ENCODE measurements at regions not wholly inside any gene's neighbourhood (a gene's known extent, or its start where the extent isn't known, plus 50 kb on each side); places are given as distances from the start of the nearest gene placed in this dataset.

DNA sequence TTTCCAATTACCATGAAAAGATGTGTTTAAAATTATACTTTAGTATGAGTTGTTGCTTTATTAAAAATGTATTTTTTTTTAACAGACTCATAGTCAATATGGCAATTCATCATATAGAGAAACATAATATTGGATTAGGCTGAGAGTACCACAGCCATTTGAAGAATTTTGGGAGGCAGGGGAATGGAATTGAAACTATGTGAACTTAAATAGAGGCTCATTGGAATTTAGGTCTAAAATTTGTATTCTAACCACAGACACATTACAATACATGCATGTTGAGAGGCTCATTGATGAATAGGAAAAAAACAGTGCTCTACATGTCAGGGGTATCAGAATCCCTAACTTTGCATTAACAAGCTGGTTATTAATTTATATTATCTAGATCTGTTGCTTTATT is 269.6 kb downstream of the DKK2 start:
- Histone ChIP-seq H2AFZ (ENCODE audit: control insufficient read depth, low read depth, low read length) (no peak overlapping the region), H3K9me3 (replicated peaks; ENCODE audit: control insufficient read depth, insufficient read depth, low read length) (no peaks in the 10 kb centered on the region), H3K4me3 (no peak overlapping the region), H3K36me3 (ENCODE audit: control insufficient read depth in 2 of 2, insufficient read depth in 2 of 2, low read length in 1 of 2) (no peaks in the 10 kb centered on the region), H4K20me1 (ENCODE audit: control insufficient read depth, insufficient read depth) (no peaks in the 10 kb centered on the region), H3K4me2 (ENCODE audit: control insufficient read depth, insufficient read depth) (no peak overlapping the region), H3K9ac (ENCODE audit: control insufficient read depth, insufficient read depth, low read length) (no peak overlapping the region), H3K27me3 (replicated peaks in 1 of 2; ENCODE audit: control insufficient read depth in 2 of 2, insufficient read depth in 2 of 2, low read length in 1 of 2) (no peaks in the 10 kb centered on the region), H3K27ac (ENCODE audit: control insufficient read depth, insufficient read depth) (no peak overlapping the region), H3K4me1 (ENCODE audit: control insufficient read depth, insufficient read depth, low read length) (no peaks in the 10 kb centered on the region), H3K79me2 (ENCODE audit: control insufficient read depth, insufficient read depth, low read length) (no peaks in the 10 kb centered on the region)
- POLR2A ChIA-PET: no interaction called here
- RAD21 ChIA-PET (ENCODE audit: unreplicated experiment): no interaction called here
- DNase-seq (ENCODE audit: low read depth, low spot score): no peak
- CTCF ChIA-PET: no interaction called here
- SMC1A ChIA-PET (ENCODE audit: uncharacterized antibody, unreplicated experiment): no interaction called here
- TF ChIP-seq CEBPB (IDR thresholded peaks at IDR 0.05; ENCODE audit: borderline replicate concordance in 1 of 2, low read depth in 2 of 2, low read length in 2 of 2) (no peak), TBL1XR1 (IDR thresholded peaks at IDR 0.05; ENCODE audit: low read depth, low read length) (no peak), SIX5 (IDR thresholded peaks at IDR 0.05; ENCODE audit: low read depth, low read length, severe bottlenecking) (no peak), IKZF1 (conservative IDR thresholded peaks at IDR 0.05) (no peak), POLR2AphosphoS2 (IDR thresholded peaks at IDR 0.05; ENCODE audit: low read depth, low read length) (no peak), EED (IDR thresholded peaks at IDR 0.05; ENCODE audit: low read depth) (no peak), NFIC (IDR thresholded peaks at IDR 0.05; ENCODE audit: low read depth, low read length) (no peak)
- TF ChIP-seq, protein P1, sequence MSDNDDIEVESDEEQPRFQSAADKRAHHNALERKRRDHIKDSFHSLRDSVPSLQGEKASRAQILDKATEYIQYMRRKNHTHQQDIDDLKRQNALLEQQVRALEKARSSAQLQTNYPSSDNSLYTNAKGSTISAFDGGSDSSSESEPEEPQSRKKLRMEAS (IDR thresholded peaks at IDR 0.05; ENCODE audit: low read depth, low read length): no peak
- TF ChIP-seq, protein P2, sequence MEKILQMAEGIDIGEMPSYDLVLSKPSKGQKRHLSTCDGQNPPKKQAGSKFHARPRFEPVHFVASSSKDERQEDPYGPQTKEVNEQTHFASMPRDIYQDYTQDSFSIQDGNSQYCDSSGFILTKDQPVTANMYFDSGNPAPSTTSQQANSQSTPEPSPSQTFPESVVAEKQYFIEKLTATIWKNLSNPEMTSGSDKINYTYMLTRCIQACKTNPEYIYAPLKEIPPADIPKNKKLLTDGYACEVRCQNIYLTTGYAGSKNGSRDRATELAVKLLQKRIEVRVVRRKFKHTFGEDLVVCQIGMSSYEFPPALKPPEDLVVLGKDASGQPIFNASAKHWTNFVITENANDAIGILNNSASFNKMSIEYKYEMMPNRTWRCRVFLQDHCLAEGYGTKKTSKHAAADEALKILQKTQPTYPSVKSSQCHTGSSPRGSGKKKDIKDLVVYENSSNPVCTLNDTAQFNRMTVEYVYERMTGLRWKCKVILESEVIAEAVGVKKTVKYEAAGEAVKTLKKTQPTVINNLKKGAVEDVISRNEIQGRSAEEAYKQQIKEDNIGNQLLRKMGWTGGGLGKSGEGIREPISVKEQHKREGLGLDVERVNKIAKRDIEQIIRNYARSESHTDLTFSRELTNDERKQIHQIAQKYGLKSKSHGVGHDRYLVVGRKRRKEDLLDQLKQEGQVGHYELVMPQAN (conservative IDR thresholded peaks at IDR 0.05): no peak
- TF ChIP-seq, protein P3, sequence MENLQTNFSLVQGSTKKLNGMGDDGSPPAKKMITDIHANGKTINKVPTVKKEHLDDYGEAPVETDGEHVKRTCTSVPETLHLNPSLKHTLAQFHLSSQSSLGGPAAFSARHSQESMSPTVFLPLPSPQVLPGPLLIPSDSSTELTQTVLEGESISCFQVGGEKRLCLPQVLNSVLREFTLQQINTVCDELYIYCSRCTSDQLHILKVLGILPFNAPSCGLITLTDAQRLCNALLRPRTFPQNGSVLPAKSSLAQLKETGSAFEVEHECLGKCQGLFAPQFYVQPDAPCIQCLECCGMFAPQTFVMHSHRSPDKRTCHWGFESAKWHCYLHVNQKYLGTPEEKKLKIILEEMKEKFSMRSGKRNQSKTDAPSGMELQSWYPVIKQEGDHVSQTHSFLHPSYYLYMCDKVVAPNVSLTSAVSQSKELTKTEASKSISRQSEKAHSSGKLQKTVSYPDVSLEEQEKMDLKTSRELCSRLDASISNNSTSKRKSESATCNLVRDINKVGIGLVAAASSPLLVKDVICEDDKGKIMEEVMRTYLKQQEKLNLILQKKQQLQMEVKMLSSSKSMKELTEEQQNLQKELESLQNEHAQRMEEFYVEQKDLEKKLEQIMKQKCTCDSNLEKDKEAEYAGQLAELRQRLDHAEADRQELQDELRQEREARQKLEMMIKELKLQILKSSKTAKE (IDR thresholded peaks at IDR 0.05; ENCODE audit: low read depth, poor library complexity, severe bottlenecking): no peak
- no peak for ATAC-seq
- in situ Hi-C loops (cut with MboI): no loop called here
- no peak for FAIRE-seq
- BruUV-seq (replicated peaks): no TSS peak
- intact Hi-C loops (cut with micrococcal nuclease; ENCODE audit: unreplicated experiment): no loop called here
